ENCODE measurements at regions not wholly inside any gene's neighbourhood (a gene's known extent, or its start where the extent isn't known, plus 50 kb on each side); places are given as distances from the start of the nearest gene placed in this dataset.

DNA sequence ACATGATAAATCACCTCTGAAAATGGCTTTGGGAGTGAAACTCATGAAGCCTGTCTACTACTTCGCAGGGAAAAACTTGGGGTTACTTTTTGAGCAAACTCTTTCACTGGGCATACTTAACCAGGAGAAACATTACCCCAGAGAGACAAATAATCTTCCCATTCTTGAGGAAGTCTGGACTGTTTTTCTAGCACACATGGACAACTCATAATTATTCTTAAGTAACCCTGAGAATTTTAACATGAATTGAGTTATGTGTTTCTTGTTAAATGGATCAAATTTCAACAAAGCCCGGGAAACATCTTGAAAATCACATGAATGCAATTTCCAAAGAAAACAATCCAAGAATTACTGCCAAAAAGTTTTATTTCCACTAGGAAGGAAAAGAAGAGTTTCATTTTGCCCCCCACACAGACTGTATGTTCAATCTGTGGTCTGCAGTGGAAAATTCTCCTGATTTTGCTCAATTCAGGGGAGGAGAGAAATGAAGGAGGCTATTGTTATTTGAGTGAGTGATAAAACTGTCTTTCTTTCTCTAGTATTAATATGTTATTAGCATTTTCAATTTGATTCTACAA, 564.8 kb upstream of the CLINT1 start:
- H3K4me1 ChIP-seq, result no peaks in the 10 kb centered on the region
- no peaks in the 10 kb centered on the region for H3K27me3 ChIP-seq
- DNase-seq, result no peak
- no peak overlapping the region for H3K27ac ChIP-seq
- H3K36me3 ChIP-seq, result no peaks in the 10 kb centered on the region
- H3K4me3 ChIP-seq, result no peak overlapping the region
- ATAC-seq (ENCODE audit: low FRiP score in 2 of 2), result no peak
- 63 to 81% methylated on average over 2 of the region's 2 CpGs for WGBS, 2 donors
- no peak for TF ChIP-seq POLR2A (IDR thresholded peaks at IDR 0.05)
- no peak for TF ChIP-seq POLR2AphosphoS5 (IDR thresholded peaks at IDR 0.05)
- no peak for TF ChIP-seq EP300 (IDR thresholded peaks at IDR 0.05)
- TF ChIP-seq, protein P1, sequence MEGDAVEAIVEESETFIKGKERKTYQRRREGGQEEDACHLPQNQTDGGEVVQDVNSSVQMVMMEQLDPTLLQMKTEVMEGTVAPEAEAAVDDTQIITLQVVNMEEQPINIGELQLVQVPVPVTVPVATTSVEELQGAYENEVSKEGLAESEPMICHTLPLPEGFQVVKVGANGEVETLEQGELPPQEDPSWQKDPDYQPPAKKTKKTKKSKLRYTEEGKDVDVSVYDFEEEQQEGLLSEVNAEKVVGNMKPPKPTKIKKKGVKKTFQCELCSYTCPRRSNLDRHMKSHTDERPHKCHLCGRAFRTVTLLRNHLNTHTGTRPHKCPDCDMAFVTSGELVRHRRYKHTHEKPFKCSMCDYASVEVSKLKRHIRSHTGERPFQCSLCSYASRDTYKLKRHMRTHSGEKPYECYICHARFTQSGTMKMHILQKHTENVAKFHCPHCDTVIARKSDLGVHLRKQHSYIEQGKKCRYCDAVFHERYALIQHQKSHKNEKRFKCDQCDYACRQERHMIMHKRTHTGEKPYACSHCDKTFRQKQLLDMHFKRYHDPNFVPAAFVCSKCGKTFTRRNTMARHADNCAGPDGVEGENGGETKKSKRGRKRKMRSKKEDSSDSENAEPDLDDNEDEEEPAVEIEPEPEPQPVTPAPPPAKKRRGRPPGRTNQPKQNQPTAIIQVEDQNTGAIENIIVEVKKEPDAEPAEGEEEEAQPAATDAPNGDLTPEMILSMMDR (IDR thresholded peaks at IDR 0.05), result no peak
- H3K9me3 ChIP-seq, result no peaks in the 10 kb centered on the region

DNA sequence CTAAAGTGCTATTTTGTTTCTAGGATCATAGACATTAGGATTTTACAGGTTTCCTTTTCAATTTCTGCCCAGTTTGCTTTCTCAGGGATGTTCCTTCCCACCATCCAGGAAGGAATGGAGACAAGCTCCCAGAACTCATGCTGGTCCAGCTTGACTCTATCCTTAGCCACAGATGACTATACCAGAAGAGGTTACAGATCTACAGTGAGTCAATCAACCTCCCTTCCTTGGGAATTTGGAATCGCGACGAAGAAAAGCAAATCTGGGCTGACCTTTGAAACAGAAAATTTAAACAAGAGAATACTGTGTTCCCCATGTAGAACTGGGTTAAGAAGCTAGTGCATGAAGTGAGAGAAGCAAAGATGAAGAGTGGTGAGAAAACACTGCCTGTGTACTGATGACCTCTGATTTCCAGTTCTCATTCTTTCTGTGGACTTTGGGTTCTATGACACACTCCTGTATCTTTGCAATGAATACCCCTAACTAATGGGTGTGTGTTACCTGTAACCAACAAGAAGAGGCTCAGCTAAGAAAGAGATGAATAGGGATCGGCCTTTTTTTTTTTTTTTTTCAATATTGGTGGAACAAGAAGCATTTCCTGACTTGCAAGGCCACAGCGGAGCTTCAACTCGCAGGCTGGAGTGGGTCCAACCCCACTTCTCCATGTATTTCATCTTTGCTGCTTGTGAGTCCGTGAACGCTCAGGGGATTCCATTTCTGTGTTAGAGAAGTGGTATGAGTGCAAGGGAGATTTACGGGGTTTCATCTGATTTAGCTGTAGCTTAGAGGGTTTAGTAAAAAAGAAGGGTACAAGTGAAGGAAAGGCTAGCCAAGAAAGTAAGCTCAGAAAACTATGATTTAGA, 563.9 kb upstream of the CLINT1 start:
- ATAC-seq (ENCODE audit: low FRiP score in 2 of 2) (no peak), DNase-seq (no peak)
- Histone ChIP-seq H3K27ac (no peak overlapping the region), H3K4me3 (no peak overlapping the region), H3K27me3 (no peaks in the 10 kb centered on the region), H3K4me1 (no peaks in the 10 kb centered on the region), H3K9me3 (no peaks in the 10 kb centered on the region), H3K36me3 (no peaks in the 10 kb centered on the region)
- TF ChIP-seq POLR2AphosphoS5 (IDR thresholded peaks at IDR 0.05), result no peak
- TF ChIP-seq POLR2A (IDR thresholded peaks at IDR 0.05), result no peak
- TF ChIP-seq, protein P1 (IDR thresholded peaks at IDR 0.05), result no peak
- no peak for TF ChIP-seq EP300 (IDR thresholded peaks at IDR 0.05)
- 76 to 78% methylated on average over 9 of the region's 9 CpGs for whole genome bisulfite sequencing, 2 donors

DNA sequence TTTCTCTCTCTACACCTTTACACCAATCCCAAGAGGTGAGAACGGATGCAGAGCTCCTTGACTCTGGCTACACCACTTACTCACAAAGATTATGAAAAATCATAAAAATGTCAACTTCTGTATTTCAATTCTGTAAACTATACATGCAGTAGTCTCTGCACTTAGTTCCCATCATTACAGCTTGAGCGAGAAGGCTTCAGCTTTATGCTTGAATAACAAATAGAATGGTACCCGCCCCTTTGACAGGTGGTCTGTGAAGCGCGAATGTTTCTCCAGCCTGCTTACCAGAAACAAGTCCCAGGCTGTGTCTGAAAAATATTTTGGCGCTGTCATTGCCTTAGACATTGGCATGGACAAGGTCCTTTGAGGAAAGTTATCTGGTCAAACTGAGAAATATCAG, 562.4 kb upstream of the CLINT1 start:
- WGBS, 2 donors, result 93 to 95% methylated on average over 6 of the region's 6 CpGs
- no peak for ATAC-seq (ENCODE audit: low FRiP score in 2 of 2)
- TF ChIP-seq POLR2A (IDR thresholded peaks at IDR 0.05) (no peak), EP300 (IDR thresholded peaks at IDR 0.05) (no peak), POLR2AphosphoS5 (IDR thresholded peaks at IDR 0.05) (no peak)
- TF ChIP-seq, protein P1 (IDR thresholded peaks at IDR 0.05), result no peak

DNA sequence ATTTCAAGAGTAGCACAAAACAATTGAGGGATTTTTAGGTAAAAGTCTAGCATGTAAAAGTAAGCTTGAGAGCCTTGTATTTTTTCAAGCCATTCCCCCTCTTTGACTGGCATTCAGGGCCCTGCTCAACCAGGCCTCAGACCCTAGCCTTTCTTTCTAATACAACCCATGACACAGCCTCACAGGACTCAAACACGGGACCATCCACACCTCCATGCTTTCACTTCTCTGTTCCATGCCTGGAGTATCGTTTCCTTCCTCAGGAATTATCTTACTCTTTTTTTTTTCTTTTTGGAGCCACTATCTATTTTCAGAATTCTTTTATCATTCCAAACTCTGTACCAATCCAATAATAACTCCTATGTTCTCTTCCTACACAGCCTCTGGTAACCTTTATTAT, 560.2 kb upstream of the CLINT1 start:
- Histone ChIP-seq H3K9me3 (no peaks in the 10 kb centered on the region), H3K36me3 (no peaks in the 10 kb centered on the region), H3K27me3 (no peaks in the 10 kb centered on the region), H3K27ac (no peak overlapping the region), H3K4me3 (no peak overlapping the region), H3K4me1 (peaks cover 0 to 4% (median 0%) of the 10 kb centered on the region in 4 donors)
- TF ChIP-seq, protein P1 (IDR thresholded peaks at IDR 0.05), result no peak
- TF ChIP-seq POLR2AphosphoS5 (IDR thresholded peaks at IDR 0.05), result no peak
- no peak for TF ChIP-seq EP300 (IDR thresholded peaks at IDR 0.05)
- TF ChIP-seq POLR2A (IDR thresholded peaks at IDR 0.05), result no peak
- DNase-seq (no peak), ATAC-seq (ENCODE audit: low FRiP score in 2 of 2) (no peak)
- 82 to 89% methylated on average over 2 of the region's 2 CpGs for WGBS, 2 donors

More for the DNA sequence above, 562.4 kb upstream of the CLINT1 start:
- no peaks in the 10 kb centered on the region for H3K27me3 ChIP-seq
- H3K27ac ChIP-seq, result no peak overlapping the region
- no peaks in the 10 kb centered on the region for H3K9me3 ChIP-seq
- DNase-seq, result no peak
- H3K4me3 ChIP-seq, result no peak overlapping the region
- H3K36me3 ChIP-seq, result no peaks in the 10 kb centered on the region
- no peaks in the 10 kb centered on the region for H3K4me1 ChIP-seq
